ENCODE measurements at regions not wholly inside any gene's neighbourhood (a gene's known extent, or its start where the extent isn't known, plus 50 kb on each side); places are given as distances from the start of the nearest gene placed in this dataset.

GRCh38 chr22:27029584-27030130 is 372.3 kb downstream of the MIAT start:
- Histone ChIP-seq H3K4me1 (peaks cover 6% of the 10 kb centered on the region), H3K4me3 (no peak overlapping the region), H3K36me3 (no peaks in the 10 kb centered on the region), H3K9me3 (no peaks in the 10 kb centered on the region), H3K27me3 (peaks cover 9% of the 10 kb centered on the region), H3K27ac (no peak overlapping the region)
- WGBS: 94% methylated on average over 1 of the region's 1 CpG
- no peak for DNase-seq (ENCODE audit: low spot score in 2 of 2)
- TF ChIP-seq CTCF (IDR thresholded peaks at IDR 0.05): no peak
- no peak for TF ChIP-seq POLR2AphosphoS5 (IDR thresholded peaks at IDR 0.05)
- TF ChIP-seq EP300 (IDR thresholded peaks at IDR 0.05): no peak
- no peak for TF ChIP-seq POLR2A (IDR thresholded peaks at IDR 0.05)

GRCh38 chr22:27032091-27032761 is 374.8 kb downstream of the MIAT start:
- H3K4me3 ChIP-seq: no peak overlapping the region
- WGBS: 40% methylated on average over 18 of the region's 29 CpGs
- no peaks in the 10 kb centered on the region for H3K36me3 ChIP-seq
- peaks cover 9% of the 10 kb centered on the region for H3K27me3 ChIP-seq
- TF ChIP-seq EP300 (IDR thresholded peaks at IDR 0.05): no peak
- TF ChIP-seq POLR2AphosphoS5 (IDR thresholded peaks at IDR 0.05): no peak
- no peak for TF ChIP-seq CTCF (IDR thresholded peaks at IDR 0.05)
- no peak for TF ChIP-seq POLR2A (IDR thresholded peaks at IDR 0.05)
- no peaks in the 10 kb centered on the region for H3K9me3 ChIP-seq
- no peak overlapping the region for H3K27ac ChIP-seq
- no peak for DNase-seq (ENCODE audit: low spot score in 2 of 2)
- peaks cover 6% of the 10 kb centered on the region for H3K4me1 ChIP-seq

DNA sequence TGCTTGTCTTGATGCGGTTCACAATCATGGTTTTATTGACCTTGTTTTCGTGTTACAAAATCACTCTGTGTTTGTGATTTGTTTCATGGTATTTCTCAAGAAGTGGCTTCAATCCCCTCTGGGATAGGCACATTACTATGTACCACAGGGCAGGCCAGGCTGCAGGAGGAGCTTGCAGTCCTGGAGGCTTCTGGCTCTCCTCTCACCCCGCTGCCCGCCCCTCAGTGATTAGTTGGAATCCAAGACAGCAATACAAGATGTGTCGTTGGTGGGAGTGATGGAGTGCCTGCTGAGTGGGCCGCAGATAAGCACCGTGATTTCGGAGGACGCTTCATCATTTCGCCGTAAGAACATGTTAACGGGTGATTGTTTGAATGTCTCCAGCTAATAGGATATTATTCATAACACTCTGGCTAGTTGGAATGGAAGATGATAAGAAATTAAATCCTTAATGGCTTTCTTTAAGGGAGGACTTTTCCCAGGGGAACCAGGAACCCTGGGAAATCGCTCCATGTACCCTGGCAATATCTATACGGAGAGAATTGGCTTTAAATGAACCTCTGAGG is 384.4 kb downstream of the MIAT start:
- no peaks in the 10 kb centered on the region for H3K36me3 ChIP-seq
- H3K27ac ChIP-seq: no peak overlapping the region
- H3K27me3 ChIP-seq: peaks cover 12% of the 10 kb centered on the region
- no peaks in the 10 kb centered on the region for H3K9me3 ChIP-seq
- no peak overlapping the region for H3K4me3 ChIP-seq
- TF ChIP-seq POLR2AphosphoS5 (IDR thresholded peaks at IDR 0.05): no peak
- TF ChIP-seq CTCF (IDR thresholded peaks at IDR 0.05): no peak
- no peak for TF ChIP-seq POLR2A (IDR thresholded peaks at IDR 0.05)
- TF ChIP-seq EP300 (IDR thresholded peaks at IDR 0.05): no peak
- WGBS: 86% methylated on average over 14 of the region's 14 CpGs
- DNase-seq (ENCODE audit: low spot score in 2 of 2): no peak
- no peaks in the 10 kb centered on the region for H3K4me1 ChIP-seq

- 78% methylated on average over 5 of the region's 5 CpGs for WGBS
- TF ChIP-seq CTCF (IDR thresholded peaks at IDR 0.05): no peak
- TF ChIP-seq POLR2A (IDR thresholded peaks at IDR 0.05): no peak
- TF ChIP-seq POLR2AphosphoS5 (IDR thresholded peaks at IDR 0.05): no peak
- TF ChIP-seq EP300 (IDR thresholded peaks at IDR 0.05): no peak
Observed at GRCh38 chr22:27043262-27043661, 385.9 kb downstream of the MIAT start.

DNA sequence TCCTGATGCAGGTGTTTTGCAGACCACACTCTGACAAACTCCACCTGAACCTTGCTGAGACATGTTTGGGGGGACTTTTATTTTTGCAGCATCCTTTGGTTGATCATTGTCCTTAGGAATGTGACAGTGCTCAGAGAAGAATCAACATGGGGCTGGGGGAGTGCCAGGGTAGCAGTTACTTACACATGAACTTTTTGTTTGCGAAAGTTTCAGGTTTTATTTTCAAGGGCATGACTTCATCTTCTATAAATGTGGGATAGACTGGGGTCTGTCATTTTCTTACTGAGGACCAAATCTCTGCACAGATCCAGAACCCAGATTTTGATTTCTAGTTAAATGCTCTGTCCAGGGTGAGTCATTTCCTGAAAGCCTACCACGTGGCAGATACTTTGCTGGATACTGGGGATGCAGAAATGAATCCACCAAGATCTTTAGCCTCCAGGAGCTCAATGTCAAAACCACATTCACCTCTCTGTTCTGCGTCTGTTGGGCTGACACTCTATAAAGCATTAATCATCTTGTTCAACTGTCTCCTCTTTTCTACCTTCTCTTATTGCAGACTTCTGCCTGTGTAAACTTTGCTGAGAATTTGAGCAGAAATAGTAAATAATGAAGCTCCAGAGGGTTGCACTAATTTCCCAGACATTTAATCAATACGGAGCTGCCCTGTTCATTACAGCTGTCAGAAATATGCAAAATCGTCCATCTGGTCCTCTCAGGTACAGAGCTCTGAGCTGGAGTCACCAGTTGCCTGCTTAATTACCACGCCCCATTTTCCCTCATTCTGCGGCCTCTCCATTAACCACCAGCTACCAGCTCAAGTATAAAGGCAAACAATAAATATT is 387.9 kb downstream of the MIAT start:
- Histone ChIP-seq H3K4me1 (no peaks in the 10 kb centered on the region), H3K27me3 (peaks cover 11% of the 10 kb centered on the region), H3K9me3 (no peaks in the 10 kb centered on the region), H3K27ac (no peak overlapping the region), H3K36me3 (no peaks in the 10 kb centered on the region), H3K4me3 (no peak overlapping the region)
- no peak for DNase-seq (ENCODE audit: low spot score in 2 of 2)
- WGBS: 49% methylated on average over 7 of the region's 7 CpGs
- TF ChIP-seq POLR2A (IDR thresholded peaks at IDR 0.05) (no peak), EP300 (IDR thresholded peaks at IDR 0.05) (no peak), POLR2AphosphoS5 (IDR thresholded peaks at IDR 0.05) (no peak), CTCF (IDR thresholded peaks at IDR 0.05) (no peak)

More at GRCh38 chr22:27043262-27043661, 385.9 kb downstream of the MIAT start:
- Histone ChIP-seq H3K4me1 (no peaks in the 10 kb centered on the region), H3K27ac (no peak overlapping the region), H3K27me3 (peaks cover 12% of the 10 kb centered on the region), H3K9me3 (no peaks in the 10 kb centered on the region), H3K36me3 (no peaks in the 10 kb centered on the region), H3K4me3 (no peak overlapping the region)
- DNase-seq (ENCODE audit: low spot score in 2 of 2): no peak

Data from suprapubic skin (tissue), 4 donors.